ENCODE measurements at regions not wholly inside any gene's neighbourhood (a gene's known extent, or its start where the extent isn't known, plus 50 kb on each side); places are given as distances from the start of the nearest gene placed in this dataset.

GRCh38 chr2:209029249-209029648, 394.6 kb upstream of the MAP2 start:
- Histone ChIP-seq H3K4me1 (ENCODE audit: control insufficient read depth in 4 of 4, insufficient read depth in 4 of 4, low read length in 3 of 4) (no peaks in the 10 kb centered on the region), H3K27me3 (ENCODE audit: control insufficient read depth in 4 of 4, insufficient read depth in 4 of 4, low read length in 3 of 4) (no peaks in the 10 kb centered on the region), H3K9me3 (ENCODE audit: control insufficient read depth in 4 of 4, low read length in 3 of 4) (no peaks in the 10 kb centered on the region), H3K9ac (ENCODE audit: low read depth in 1 of 2, low read length in 2 of 2) (no peak overlapping the region), H3K36me3 (ENCODE audit: control insufficient read depth in 4 of 4, insufficient read depth in 3 of 4, low read depth in 1 of 4, low read length in 3 of 4) (no peaks in the 10 kb centered on the region), H3K27ac (ENCODE audit: low read depth in 1 of 2, low read length in 2 of 2) (no peak overlapping the region), H3K4me3 (ENCODE audit: low read depth in 1 of 3, low read length in 3 of 3) (no peak overlapping the region)
- WGBS, result 81% methylated on average over 1 of the region's 1 CpG
- no peak for TF ChIP-seq HNF4G (IDR thresholded peaks at IDR 0.05)
- no peak for TF ChIP-seq MAX (IDR thresholded peaks at IDR 0.05)
- TF ChIP-seq FOXA2 (IDR thresholded peaks at IDR 0.05), result no peak
- no peak for TF ChIP-seq CTCF (IDR thresholded peaks at IDR 0.05; ENCODE audit: low read depth, low read length, missing input control)
- no peak for TF ChIP-seq RXRA (IDR thresholded peaks at IDR 0.05)
- no peak for TF ChIP-seq RAD21 (IDR thresholded peaks at IDR 0.05)
- TF ChIP-seq FOXA1 (IDR thresholded peaks at IDR 0.05), result no peak
- no peak for DNase-seq (ENCODE audit: low spot score)

GRCh38 chr2:209044307-209044706, 379.5 kb upstream of the MAP2 start:
- no peak overlapping the region for H3K9ac ChIP-seq (ENCODE audit: low read depth in 1 of 2, low read length in 2 of 2)
- no peaks in the 10 kb centered on the region for H3K4me1 ChIP-seq (ENCODE audit: control insufficient read depth in 4 of 4, insufficient read depth in 4 of 4, low read length in 3 of 4)
- TF ChIP-seq YY1 (IDR thresholded peaks at IDR 0.05) (no peak), RXRA (IDR thresholded peaks at IDR 0.05) (no peak), GABPA (IDR thresholded peaks at IDR 0.05 in 1 of 2, conservative IDR thresholded peaks at IDR 0.05 in 1 of 2) (no peak), CTCF (IDR thresholded peaks at IDR 0.05; ENCODE audit: low read depth, low read length, missing input control) (no peak), HNF4A (conservative IDR thresholded peaks at IDR 0.05) (no peak), TAF1 (conservative IDR thresholded peaks at IDR 0.05) (no peak), NR2F2 (IDR thresholded peaks at IDR 0.05) (no peak), SP1 (IDR thresholded peaks at IDR 0.05) (no peak), FOXA1 (IDR thresholded peaks at IDR 0.05) (no peak), REST (IDR thresholded peaks at IDR 0.05) (no peak), ZBTB33 (IDR thresholded peaks at IDR 0.05) (no peak)
- 80% methylated on average over 2 of the region's 2 CpGs for WGBS
- H3K4me3 ChIP-seq (ENCODE audit: low read depth in 1 of 3, low read length in 3 of 3), result no peak overlapping the region
- DNase-seq (ENCODE audit: low spot score), result no peak
- no peak overlapping the region for H3K27ac ChIP-seq (ENCODE audit: low read depth in 1 of 2, low read length in 2 of 2)
- no peaks in the 10 kb centered on the region for H3K27me3 ChIP-seq (ENCODE audit: control insufficient read depth in 4 of 4, insufficient read depth in 4 of 4, low read length in 3 of 4)
- no peaks in the 10 kb centered on the region for H3K9me3 ChIP-seq (ENCODE audit: control insufficient read depth in 4 of 4, low read length in 3 of 4)
- no peaks in the 10 kb centered on the region for H3K36me3 ChIP-seq (ENCODE audit: control insufficient read depth in 4 of 4, insufficient read depth in 3 of 4, low read depth in 1 of 4, low read length in 3 of 4)
